ENCODE measurements at regions not wholly inside any gene's neighbourhood (a gene's known extent, or its start where the extent isn't known, plus 50 kb on each side); places are given as distances from the start of the nearest gene placed in this dataset.

DNA sequence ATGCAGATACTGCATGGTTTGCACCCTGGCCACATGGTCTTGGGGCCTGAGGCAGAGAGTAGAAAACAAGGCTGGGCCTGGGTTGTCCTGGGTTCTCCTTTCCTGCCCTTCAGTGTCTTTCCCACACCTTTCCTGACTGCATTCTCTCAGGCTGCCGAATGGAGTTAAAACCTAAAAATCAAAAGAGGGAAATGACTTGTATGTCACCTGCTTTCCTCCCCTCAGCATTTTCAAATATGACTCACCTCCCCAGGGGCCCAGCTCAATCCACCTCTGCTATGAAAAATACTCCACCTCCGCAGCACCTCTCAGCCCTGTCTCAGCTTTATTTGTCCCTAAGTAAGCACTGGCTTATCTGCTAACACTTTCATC lies 457.8 kb upstream of the MEX3C start (continued):
- TF ChIP-seq BACH1 (IDR thresholded peaks at IDR 0.05; ENCODE audit: low read length) (no peak), JUND (IDR thresholded peaks at IDR 0.05; ENCODE audit: low read length) (no peak), RFX5 (IDR thresholded peaks at IDR 0.05; ENCODE audit: borderline replicate concordance, low read depth, low read length) (no peak), BRCA1 (IDR thresholded peaks at IDR 0.05; ENCODE audit: low read depth, low read length) (no peak), RAD21 (IDR thresholded peaks at IDR 0.05 in 1 of 2, conservative IDR thresholded peaks at IDR 0.05 in 1 of 2; ENCODE audit: low read depth in 2 of 2, low read length in 2 of 2) (no peak), RXRA (IDR thresholded peaks at IDR 0.05; ENCODE audit: insufficient read depth, low read depth, low read length) (no peak)
